ENCODE measurements at regions not wholly inside any gene's neighbourhood (a gene's known extent, or its start where the extent isn't known, plus 50 kb on each side); places are given as distances from the start of the nearest gene placed in this dataset.

GRCh38 chr10:21406595-21407193, 118.8 kb downstream of the SKIDA1 start:
- TF ChIP-seq POLR2A (IDR thresholded peaks at IDR 0.05), result no peak
- TF ChIP-seq CTCF (IDR thresholded peaks at IDR 0.05), result no peak
- no peak for TF ChIP-seq POLR2AphosphoS5 (IDR thresholded peaks at IDR 0.05)
